Ectodermal cell (in vitro differentiated cells): ENCODE measurements at regions not wholly inside any gene's neighbourhood (a gene's known extent, or its start where the extent isn't known, plus 50 kb on each side); places are given as distances from the start of the nearest gene placed in this dataset.
"Not testable (repeated sequence)": the region's sequence is repeated elsewhere in the genome, so short reads cannot be mapped to it uniquely, and the experiment has no call there.

Experiments used
- H3K27ac ChIP-seq: 2 replicates; pipeline ENCODE4 v1.7.0; 2013; ENCODE audit warnings: mild to moderate bottlenecking, low read depth, low read length; ENCODE audit not compliant: insufficient read depth, poor library complexity, severe bottlenecking
- H3K27me3 ChIP-seq: 2 replicates; pipeline ENCODE4 v1.7.0; 2013; ENCODE audit warnings: mild to moderate bottlenecking, low read length; ENCODE audit not compliant: insufficient read depth, control insufficient read depth, poor library complexity, severe bottlenecking
- H3K36me3 ChIP-seq: one replicate; pipeline ENCODE4 v1.7.0; 2013; ENCODE audit warnings: low read length; ENCODE audit not compliant: control insufficient read depth, insufficient read depth
- H3K4me1 ChIP-seq: one replicate; pipeline ENCODE4 v1.7.0; 2013; ENCODE audit warnings: low read length; ENCODE audit not compliant: control insufficient read depth, insufficient read depth
- H3K4me3 ChIP-seq: 2 replicates; pipeline ENCODE4 v1.7.0; 2013; ENCODE audit warnings: low read depth, low read length, control low read depth; ENCODE audit not compliant: insufficient read depth
- H3K9me3 ChIP-seq: 2 replicates; pipeline ENCODE4 v1.7.0; 2013; ENCODE audit warnings: mild to moderate bottlenecking, low read length, moderate library complexity; ENCODE audit not compliant: control insufficient read depth
- WGBS, 2 experiments: methylation state at CpG; one replicate each; pipeline ENCODE4 v1.1.7; 2013; ENCODE audit warnings: missing lambda C conversion rate in 2 of 2; 5-methylcytosine and 5-hydroxymethylcytosine counted together

GRCh38 chr2:131656816-131657633 lies 129.3 kb downstream of the CCDC74A start:
- Histone ChIP-seq H3K4me1 (no peaks in the 10 kb centered on the region), H3K27me3 (no peaks in the 10 kb centered on the region), H3K27ac (no peak overlapping the region), H3K9me3 (no peaks in the 10 kb centered on the region), H3K4me3 (no peak overlapping the region), H3K36me3 (no peaks in the 10 kb centered on the region)
- WGBS, 2 experiments = 92% methylated on average over 32 of the region's 32 CpGs

- H3K27me3 ChIP-seq = no peaks in the 10 kb centered on the region
Measured at GRCh38 chr2:131657895-131658768, 130.4 kb downstream of the CCDC74A start.

GRCh38 chr2:131658769-131659131 lies 131.1 kb downstream of the CCDC74A start:
- no peaks in the 10 kb centered on the region for H3K27me3 ChIP-seq
- H3K4me1 ChIP-seq = no peaks in the 10 kb centered on the region
- H3K4me3 ChIP-seq = no peak overlapping the region
- H3K27ac ChIP-seq = no peak overlapping the region
- H3K9me3 ChIP-seq = no peaks in the 10 kb centered on the region
- H3K36me3 ChIP-seq = no peaks in the 10 kb centered on the region
- WGBS, 2 experiments = 95% methylated on average over 16 of the region's 16 CpGs

More at GRCh38 chr2:131657895-131658768, 130.4 kb downstream of the CCDC74A start:
- H3K9me3 ChIP-seq = no peaks in the 10 kb centered on the region
- H3K4me3 ChIP-seq = no peak overlapping the region
- 97% methylated on average over 49 of the region's 49 CpGs for WGBS, 2 experiments
- no peaks in the 10 kb centered on the region for H3K4me1 ChIP-seq
- no peak overlapping the region for H3K27ac ChIP-seq
- no peaks in the 10 kb centered on the region for H3K36me3 ChIP-seq

GRCh38 chr2:131659168-131659572 lies 131.5 kb downstream of the CCDC74A start:
- Histone ChIP-seq H3K27ac (no peak overlapping the region), H3K9me3 (no peaks in the 10 kb centered on the region), H3K4me1 (no peaks in the 10 kb centered on the region), H3K4me3 (no peak overlapping the region), H3K36me3 (no peaks in the 10 kb centered on the region), H3K27me3 (no peaks in the 10 kb centered on the region)
- 95% methylated on average over 8 of the region's 8 CpGs for WGBS, 2 experiments

- not testable (repeated sequence) for H3K36me3 ChIP-seq, H3K4me1 ChIP-seq, H3K9me3 ChIP-seq, H3K27ac ChIP-seq, H3K4me3 ChIP-seq, H3K27me3 ChIP-seq
- WGBS, 2 experiments = 53 to 57% methylated on average over 4 to 8 of the region's 8 CpGs
Measured at GRCh38 chr2:131661101-131661782, 133.6 kb downstream of the CCDC74A start.

- H3K9me3 ChIP-seq, H3K4me1 ChIP-seq, H3K4me3 ChIP-seq, H3K36me3 ChIP-seq, H3K27me3 ChIP-seq, H3K27ac ChIP-seq: not testable (repeated sequence)
- 95 to 97% methylated on average over 5 of the region's 5 CpGs for WGBS, 2 experiments
Measured at GRCh38 chr2:131661884-131662535, 134.3 kb downstream of the CCDC74A start.

- H3K27ac ChIP-seq, H3K9me3 ChIP-seq, H3K27me3 ChIP-seq, H3K4me3 ChIP-seq, H3K36me3 ChIP-seq, H3K4me1 ChIP-seq: not testable (repeated sequence)
- WGBS, 2 experiments = 83 to 93% methylated on average over 4 to 5 of the region's 5 CpGs
Measured at GRCh38 chr2:131663501-131663900, 135.8 kb downstream of the CCDC74A start.

- WGBS, 2 experiments = 89 to 90% methylated on average over 3 of the region's 3 CpGs
Measured at GRCh38 chr2:131665716-131666115, 138.0 kb downstream of the CCDC74A start.

GRCh38 chr2:131668794-131669540 lies 141.3 kb downstream of the CCDC74A start:
- not testable (repeated sequence) for H3K36me3 ChIP-seq, H3K4me1 ChIP-seq, H3K4me3 ChIP-seq, H3K27ac ChIP-seq, H3K9me3 ChIP-seq
- peaks cover 22% of the 10 kb centered on the region for H3K27me3 ChIP-seq
- WGBS, 2 experiments = 89 to 96% methylated on average over 5 of the region's 5 CpGs

More at GRCh38 chr2:131665716-131666115, 138.0 kb downstream of the CCDC74A start:
- not testable (repeated sequence) for H3K36me3 ChIP-seq, H3K4me1 ChIP-seq, H3K27ac ChIP-seq, H3K9me3 ChIP-seq, H3K4me3 ChIP-seq, H3K27me3 ChIP-seq
